ENCODE measurements at regions not wholly inside any gene's neighbourhood (a gene's known extent, or its start where the extent isn't known, plus 50 kb on each side); places are given as distances from the start of the nearest gene placed in this dataset.

GRCh38 chrX:36804066-36804465, 204.1 kb upstream of the FAM47C start:
- no peaks in the 10 kb centered on the region for H3K27me3 ChIP-seq (replicated peaks; ENCODE audit: insufficient read depth)
- H3K9me3 ChIP-seq, result no peaks in the 10 kb centered on the region
- no peaks in the 10 kb centered on the region for H3K4me1 ChIP-seq (replicated peaks)
- no peak overlapping the region for H3K27ac ChIP-seq
- intact Hi-C loops (cut with DNase I), result no loop called here
- 49% methylated on average over 6 of the region's 6 CpGs for WGBS
- TF ChIP-seq POLR2A (IDR thresholded peaks at IDR 0.05) (no peak), CTCF (IDR thresholded peaks at IDR 0.05) (no peak), POLR2AphosphoS5 (IDR thresholded peaks at IDR 0.05) (no peak)
- H3K36me3 ChIP-seq, result no peaks in the 10 kb centered on the region
- DNase-seq (ENCODE audit: low spot score), result no peak
- H3K4me3 ChIP-seq, result no peak overlapping the region

- no peaks in the 10 kb centered on the region for H3K4me1 ChIP-seq (replicated peaks)
- intact Hi-C loops (cut with DNase I), result no loop called here
- H3K4me3 ChIP-seq, result no peak overlapping the region
- no peak for DNase-seq (ENCODE audit: low spot score)
- no peak overlapping the region for H3K27ac ChIP-seq
- TF ChIP-seq POLR2AphosphoS5 (IDR thresholded peaks at IDR 0.05), result no peak
- no peak for TF ChIP-seq CTCF (IDR thresholded peaks at IDR 0.05)
- no peak for TF ChIP-seq POLR2A (IDR thresholded peaks at IDR 0.05)
- no peaks in the 10 kb centered on the region for H3K27me3 ChIP-seq (replicated peaks; ENCODE audit: insufficient read depth)
- WGBS, result 42% methylated on average over 3 of the region's 3 CpGs
- H3K36me3 ChIP-seq, result no peaks in the 10 kb centered on the region
- H3K9me3 ChIP-seq, result no peaks in the 10 kb centered on the region
Measured at GRCh38 chrX:36844857-36845256, 163.3 kb upstream of the FAM47C start.

- no peak overlapping the region for H3K4me3 ChIP-seq
- TF ChIP-seq POLR2A (IDR thresholded peaks at IDR 0.05) (no peak), POLR2AphosphoS5 (IDR thresholded peaks at IDR 0.05) (no peak), CTCF (IDR thresholded peaks at IDR 0.05) (no peak)
- no peaks in the 10 kb centered on the region for H3K9me3 ChIP-seq
- intact Hi-C loops (cut with DNase I), result no loop called here
- DNase-seq (ENCODE audit: low spot score), result no peak
- no peaks in the 10 kb centered on the region for H3K36me3 ChIP-seq
- no peak overlapping the region for H3K27ac ChIP-seq
- 52% methylated on average over 4 of the region's 4 CpGs for WGBS
- no peaks in the 10 kb centered on the region for H3K4me1 ChIP-seq (replicated peaks)
- no peaks in the 10 kb centered on the region for H3K27me3 ChIP-seq (replicated peaks; ENCODE audit: insufficient read depth)
Measured at GRCh38 chrX:36847496-36847895, 160.7 kb upstream of the FAM47C start.

GRCh38 chrX:36849407-36849806, 158.8 kb upstream of the FAM47C start:
- WGBS, result 29% methylated on average over 2 of the region's 2 CpGs
- intact Hi-C loops (cut with DNase I), result no loop called here
- Histone ChIP-seq H3K4me3 (no peak overlapping the region), H3K9me3 (no peaks in the 10 kb centered on the region), H3K27ac (no peak overlapping the region), H3K36me3 (no peaks in the 10 kb centered on the region), H3K27me3 (replicated peaks; ENCODE audit: insufficient read depth) (no peaks in the 10 kb centered on the region), H3K4me1 (replicated peaks) (no peaks in the 10 kb centered on the region)
- DNase-seq (ENCODE audit: low spot score), result peak; percentile 10
- TF ChIP-seq POLR2AphosphoS5 (IDR thresholded peaks at IDR 0.05) (peak; percentile 45), CTCF (IDR thresholded peaks at IDR 0.05) (no peak)

- WGBS, result 98% methylated on average over 3 of the region's 3 CpGs
- H3K4me3 ChIP-seq, result no peak overlapping the region
- TF ChIP-seq POLR2AphosphoS5 (IDR thresholded peaks at IDR 0.05), result no peak
- no peak for TF ChIP-seq CTCF (IDR thresholded peaks at IDR 0.05)
- no peak for TF ChIP-seq POLR2A (IDR thresholded peaks at IDR 0.05)
- H3K27ac ChIP-seq, result no peak overlapping the region
- no peaks in the 10 kb centered on the region for H3K9me3 ChIP-seq
- H3K4me1 ChIP-seq (replicated peaks), result no peaks in the 10 kb centered on the region
- H3K27me3 ChIP-seq (replicated peaks; ENCODE audit: insufficient read depth), result no peaks in the 10 kb centered on the region
- H3K36me3 ChIP-seq, result no peaks in the 10 kb centered on the region
- intact Hi-C loops (cut with DNase I), result no loop called here
- DNase-seq (ENCODE audit: low spot score), result no peak
Measured at GRCh38 chrX:36856849-36857248, 151.3 kb upstream of the FAM47C start.
